H1 (cell line): ENCODE measurements at regions not wholly inside any gene's neighbourhood (a gene's known extent, or its start where the extent isn't known, plus 50 kb on each side); places are given as distances from the start of the nearest gene placed in this dataset.

Experiments used
- CTCF ChIA-PET: fragments of 300-600 bp; sonication (Branson Sonifier 250); formaldehyde crosslinking; loops from one replicate; lab custom pipeline; 2021; ENCODE audit not compliant: partially characterized antibody; lab: Charles Lee
- POLR2A ChIA-PET: fragments of 300-600 bp; sonication (Branson Sonifier 250); formaldehyde crosslinking; loops from one replicate; lab custom pipeline; 2021; ENCODE audit warnings: inconsistent platforms; ENCODE audit not compliant: partially characterized antibody; lab: Charles Lee
- DNase-seq, 2 experiments: peaks; one replicate each; pipeline versions ENCODE4 v3.0.0 to v3.0.0-alpha.2; 2010 to 2022; ENCODE audit warnings: low spot score in 2 of 2, low read depth in 1 of 2, mixed read lengths in 1 of 2
- FAIRE-seq: peaks from 2 replicates; lab custom pipeline; 2011; peaks lifted over from hg19 to GRCh38; lab: Jason Lieb, UNC
- H2AFZ ChIP-seq: 2 replicates; pipeline ENCODE4 v1.8.1; 2012; ENCODE audit warnings: low read length, inconsistent platforms
- H2AK5ac ChIP-seq: 2 replicates; pipeline ENCODE4 v1.6.1; 2013; ENCODE audit warnings: low read depth, low read length
- H2BK120ac ChIP-seq: replicated peaks from 2 replicates; pipeline ENCODE3; 2013; ENCODE audit warnings: low read depth, low read length, inconsistent platforms
- H2BK12ac ChIP-seq: 2 replicates; pipeline ENCODE4 v1.6.1; 2013; ENCODE audit warnings: low read depth, low read length
- H2BK15ac ChIP-seq: 2 replicates; pipeline ENCODE4 v1.6.1; 2013; ENCODE audit warnings: low read length
- H2BK20ac ChIP-seq: 2 replicates; pipeline ENCODE4 v1.6.1; 2013; ENCODE audit warnings: low read length
- H2BK5ac ChIP-seq: 2 replicates; pipeline ENCODE4 v1.6.1; 2013; ENCODE audit warnings: low read depth, low read length
- H3K14ac ChIP-seq: 2 replicates; pipeline ENCODE4 v1.6.1; 2013; ENCODE audit warnings: inconsistent platforms; ENCODE audit not compliant: insufficient read length
- H3K18ac ChIP-seq: 2 replicates; pipeline ENCODE4 v1.6.1; 2013; ENCODE audit warnings: low read length; ENCODE audit errors: extremely low read depth
- H3K23ac ChIP-seq: 2 replicates; pipeline ENCODE4 v1.6.1; 2013; ENCODE audit warnings: inconsistent platforms; ENCODE audit not compliant: insufficient read length
- H3K23me2 ChIP-seq: 2 replicates; pipeline ENCODE4 v1.6.1; 2013; ENCODE audit warnings: low read depth, low read length
- H3K27ac ChIP-seq: 2 replicates; pipeline ENCODE4 v1.6.1; 2011; ENCODE audit warnings: low read depth, low read length, inconsistent platforms
- H3K27me3 ChIP-seq, 4 experiments: replicated peaks in 1 of 4; 1 replicate in 1 of 4; 2 replicates in 3 of 4; pipeline versions ENCODE4 v1.6.1 to v1.8.1; 2011 to 2013; ENCODE audit warnings: low read length in 3 of 4, mild to moderate bottlenecking in 3 of 4, inconsistent platforms in 2 of 4, mixed read lengths in 2 of 4, moderate library complexity in 1 of 4; ENCODE audit not compliant: control insufficient read depth in 3 of 4, insufficient read depth in 3 of 4; ENCODE audit errors: extremely low read depth in 1 of 4
- H3K36me3 ChIP-seq, 4 experiments: 2 replicates each; pipeline versions ENCODE4 v1.6.1 to v1.8.1; 2011 to 2013; ENCODE audit warnings: mild to moderate bottlenecking in 4 of 4, low read length in 3 of 4, moderate library complexity in 2 of 4, control low read depth in 1 of 4, inconsistent platforms in 1 of 4; ENCODE audit not compliant: insufficient read depth in 4 of 4, control insufficient read depth in 2 of 4
- H3K4ac ChIP-seq: replicated peaks from 2 replicates; pipeline ENCODE3; 2013; ENCODE audit warnings: low read length, low read depth, mixed read lengths, inconsistent platforms; ENCODE audit not compliant: insufficient read length
- H3K4me1 ChIP-seq, 4 experiments: replicated peaks in 1 of 4; 1 replicate in 1 of 4; 2 replicates in 3 of 4; pipeline versions ENCODE4 v1.6.1 to v1.8.1; 2011 to 2013; ENCODE audit warnings: low read length in 3 of 4, inconsistent platforms in 2 of 4, mixed read lengths in 1 of 4; ENCODE audit not compliant: insufficient read depth in 4 of 4, control insufficient read depth in 3 of 4
- H3K4me2 ChIP-seq, 2 experiments: 2 replicates each; pipeline versions ENCODE4 v1.6.1 to v1.8.1; 2011 to 2013; ENCODE audit warnings: low read depth in 2 of 2, low read length in 2 of 2, control low read depth in 1 of 2, inconsistent platforms in 1 of 2, mild to moderate bottlenecking in 1 of 2; ENCODE audit not compliant: insufficient read depth in 1 of 2
- H3K4me3 ChIP-seq, 4 experiments: fragments of 200-600, 300-600 bp in 1 of 4; sonication (generic), shearing (Covaris generic), sonication (Bioruptor Twin) in 1 of 4; 2 replicates each; pipeline versions ENCODE4 v1.5.1 to v1.8.1; 2011 to 2016; ENCODE audit warnings: low read length in 4 of 4, low read depth in 3 of 4, control low read depth in 2 of 4, inconsistent platforms in 2 of 4, mild to moderate bottlenecking in 2 of 4, mixed read lengths in 1 of 4, moderate library complexity in 1 of 4; ENCODE audit not compliant: insufficient read depth in 2 of 4; ENCODE audit errors: extremely low read depth in 1 of 4
- H3K56ac ChIP-seq: replicated peaks from 2 replicates; pipeline ENCODE3; 2013; ENCODE audit warnings: low read depth, mild to moderate bottlenecking, mixed read lengths, low read length, inconsistent platforms; ENCODE audit not compliant: insufficient read length
- H3K79me1 ChIP-seq: 2 replicates; pipeline ENCODE4 v1.6.1; 2013; ENCODE audit warnings: low read depth, low read length, control low read depth
- H3K79me2 ChIP-seq, 2 experiments: 2 replicates each; pipeline versions ENCODE4 v1.6.1 to v1.8.1; 2012 to 2013; ENCODE audit warnings: low read length in 2 of 2, mild to moderate bottlenecking in 2 of 2, inconsistent platforms in 1 of 2; ENCODE audit not compliant: insufficient read depth in 2 of 2, control insufficient read depth in 1 of 2
- H3K9ac ChIP-seq, 4 experiments: replicated peaks in 1 of 4; 1 replicate in 1 of 4; 2 replicates in 3 of 4; pipeline versions ENCODE4 v1.6.1 to v1.8.1; 2011 to 2013; ENCODE audit warnings: low read depth in 3 of 4, low read length in 3 of 4, control low read depth in 2 of 4, mild to moderate bottlenecking in 2 of 4, moderate library complexity in 2 of 4, inconsistent platforms in 1 of 4; ENCODE audit errors: extremely low read depth in 1 of 4
- H3K9me3 ChIP-seq, 2 experiments: 2 replicates each; pipeline versions ENCODE4 v1.6.1 to v1.8.1; 2012 to 2013; ENCODE audit warnings: mild to moderate bottlenecking in 2 of 2, moderate library complexity in 2 of 2, control low read depth in 1 of 2, inconsistent platforms in 1 of 2, low read depth in 1 of 2, low read length in 1 of 2, mixed read lengths in 1 of 2; ENCODE audit not compliant: insufficient read depth in 2 of 2
- H4K20me1 ChIP-seq, 2 experiments: replicated peaks in 1 of 2; 2 replicates each; pipeline versions ENCODE3 to v1.8.1; 2011 to 2013; ENCODE audit warnings: inconsistent platforms in 2 of 2, low read length in 2 of 2, mild to moderate bottlenecking in 1 of 2; ENCODE audit not compliant: insufficient read depth in 2 of 2, control insufficient read depth in 1 of 2
- H4K5ac ChIP-seq: 2 replicates; pipeline ENCODE4 v1.6.1; 2013; ENCODE audit warnings: low read length, low read depth, mixed read lengths, inconsistent platforms; ENCODE audit not compliant: insufficient read length
- H4K8ac ChIP-seq: 2 replicates; pipeline ENCODE4 v1.8.0; 2013; ENCODE audit warnings: mild to moderate bottlenecking, moderate library complexity, low read length, inconsistent platforms; ENCODE audit not compliant: insufficient read depth; ENCODE audit errors: extremely low read depth
- H4K91ac ChIP-seq: replicated peaks from 2 replicates; pipeline ENCODE3; 2013; ENCODE audit warnings: low read length, mixed read lengths, inconsistent platforms; ENCODE audit not compliant: insufficient read length
- BCL11A ChIP-seq, 2 experiments: IDR thresholded peaks; one replicate each; pipeline ENCODE4 v1.6.1; 2011; ENCODE audit warnings: low read depth in 2 of 2, low read length in 2 of 2, mild to moderate bottlenecking in 2 of 2
- CHD2 ChIP-seq: IDR thresholded peaks from 2 replicates; pipeline ENCODE4 v1.6.1; 2012; ENCODE audit warnings: low read length, improper control_type of control experiment
- EGR1 ChIP-seq: IDR thresholded peaks from 2 replicates; pipeline ENCODE4 v1.6.1; 2011; ENCODE audit warnings: low read depth, low read length, borderline replicate concordance
- HDAC2 ChIP-seq, 2 experiments: fragments of 300-600 bp in 1 of 2; sonication (generic) in 1 of 2; IDR thresholded peaks; 2 replicates each; pipeline ENCODE4 v1.6.1; 2011 to 2012; ENCODE audit warnings: low read depth in 2 of 2, low read length in 2 of 2, mild to moderate bottlenecking in 2 of 2, moderate library complexity in 2 of 2, borderline replicate concordance in 1 of 2, inconsistent platforms in 1 of 2
- RBBP5 ChIP-seq: IDR thresholded peaks from 2 replicates; pipeline ENCODE4 v1.7.1; 2012; ENCODE audit warnings: low read depth, mild to moderate bottlenecking, inconsistent platforms, low read length, moderate library complexity, borderline replicate concordance
- RNF2 ChIP-seq: fragments of 200-900, 300-1000 bp; sonication (generic); IDR thresholded peaks from 2 replicates; pipeline ENCODE4 v1.7.1; 2016; ENCODE audit warnings: borderline replicate concordance, low read depth, mild to moderate bottlenecking, antibody characterized with exemption, low read length; ENCODE audit not compliant: poor library complexity, severe bottlenecking; ENCODE audit errors: missing control alignments
- WGBS, 2 experiments: shearing (Covaris generic) in 1 of 2; methylation state at CpG; one replicate each; pipeline versions ENCODE4 v1.1.6 to v1.1.7; 2013 to 2015; ENCODE audit warnings: low lambda C conversion rate in 2 of 2, mixed read lengths in 2 of 2, inconsistent platforms in 1 of 2, low coverage in 1 of 2, missing lambda C conversion rate in 1 of 2; ENCODE audit not compliant: insufficient replicate concordance in 2 of 2, insufficient coverage in 1 of 2, insufficient read length in 1 of 2; ENCODE audit errors: extremely low coverage in 1 of 2, missing lambda C conversion rate in 1 of 2; 5-methylcytosine and 5-hydroxymethylcytosine counted together

DNA sequence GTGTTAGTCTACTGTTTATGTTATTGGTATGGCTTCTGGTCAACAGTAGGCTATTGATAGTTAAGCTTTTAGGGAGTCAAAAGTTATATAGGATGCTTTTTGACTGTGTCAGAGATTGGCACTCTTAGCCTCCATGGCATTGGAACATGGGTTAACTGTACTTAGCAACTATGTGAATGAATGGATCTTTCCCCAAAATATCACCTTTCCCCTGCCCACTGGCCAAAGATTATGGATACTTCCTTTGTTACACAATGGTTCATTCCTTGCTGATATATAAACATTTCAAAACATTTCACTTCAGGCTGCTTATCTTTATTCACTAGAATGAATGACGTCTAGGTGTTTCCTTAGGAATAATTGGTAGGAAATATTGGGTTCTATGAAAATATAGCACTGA is 62.1 kb upstream of the DOCK10 start:
- no peak overlapping the region for H3K27ac ChIP-seq
- DNase-seq: no peak
- no peak for FAIRE-seq
- H2AK5ac ChIP-seq: no peak overlapping the region
- no peak overlapping the region for H2AFZ ChIP-seq
- H3K36me3 ChIP-seq: no peaks in the 10 kb centered on the region
- no peak overlapping the region for H2BK12ac ChIP-seq
- H3K23me2 ChIP-seq: no peaks in the 10 kb centered on the region
- H4K8ac ChIP-seq: no peak overlapping the region
- no peak overlapping the region for H2BK5ac ChIP-seq
- no peak overlapping the region for H2BK15ac ChIP-seq
- no peak overlapping the region for H3K4ac ChIP-seq
- H3K9ac ChIP-seq: no peak overlapping the region
- H3K23ac ChIP-seq: no peak overlapping the region
- ChIA-PET CTCF (interaction anchor here (0.7 kb wide), 1 partner anchor 10 kb away, joined by 3 read pairs; no protein-coding TSS in a partner anchor), POLR2A (no interaction called here)
- H4K5ac ChIP-seq: no peak overlapping the region
- no peak overlapping the region for H2BK120ac ChIP-seq
- H3K18ac ChIP-seq: no peak overlapping the region
- H3K14ac ChIP-seq: no peak overlapping the region
- H3K27me3 ChIP-seq: no peaks in the 10 kb centered on the region
- 95% methylated on average over 1 of the region's 1 CpG; no CpG with 5 or more reads in 1 of the 2 experiments for WGBS, 2 experiments
- H3K4me1 ChIP-seq: peaks cover 0 to 4% (median 0%) of the 10 kb centered on the region in 4 experiments; a peak in 1 of 7 replicates
- no peak overlapping the region for H3K4me3 ChIP-seq
- TF ChIP-seq HDAC2 (IDR thresholded peaks at IDR 0.05; ENCODE audit: borderline replicate concordance in 1 of 2, low read depth in 2 of 2, low read length in 2 of 2) (no peak), EGR1 (no peak), RBBP5 (no peak), RNF2 (no peak), BCL11A (IDR thresholded peaks at IDR 0.05; ENCODE audit: low read depth in 2 of 2, low read length in 2 of 2) (no peak), CHD2 (no peak)
- no peak overlapping the region for H4K91ac ChIP-seq
- no peak overlapping the region for H2BK20ac ChIP-seq
- H4K20me1 ChIP-seq: no peaks in the 10 kb centered on the region
- H3K79me2 ChIP-seq: no peaks in the 10 kb centered on the region
- H3K79me1 ChIP-seq: no peaks in the 10 kb centered on the region
- no peak overlapping the region for H3K56ac ChIP-seq
- no peak overlapping the region for H3K4me2 ChIP-seq
- H3K9me3 ChIP-seq: no peaks in the 10 kb centered on the region
